Suprapubic skin (tissue), 4 donors: ENCODE measurements at regions not wholly inside any gene's neighbourhood (a gene's known extent, or its start where the extent isn't known, plus 50 kb on each side); places are given as distances from the start of the nearest gene placed in this dataset.

Experiments used
- DNase-seq, 2 donors: peaks; one replicate each; pipeline ENCODE4 v3.0.0-alpha.2; 2019; ENCODE audit warnings: low spot score in 2 of 2
- H3K27ac ChIP-seq: fragments of 200-600 bp; sonication (generic); one replicate; pipeline ENCODE4 v1.5.1; 2019
- H3K27me3 ChIP-seq: fragments of 200-600 bp; sonication (generic); one replicate; pipeline ENCODE4 v1.5.1; 2019
- H3K36me3 ChIP-seq: fragments of 200-600 bp; sonication (generic); one replicate; pipeline ENCODE4 v1.5.1; 2019
- H3K4me1 ChIP-seq: fragments of 200-600 bp; sonication (generic); one replicate; pipeline ENCODE4 v1.5.1; 2019
- H3K4me3 ChIP-seq: fragments of 200-600 bp; sonication (generic); one replicate; pipeline ENCODE4 v1.5.1; 2019; ENCODE audit warnings: mild to moderate bottlenecking
- H3K9me3 ChIP-seq: fragments of 200-600 bp; sonication (generic); one replicate; pipeline ENCODE4 v1.5.1; 2019
- CTCF ChIP-seq, 2 donors: fragments of 200-600 bp in 1 of 2; fragments of 450-650 bp in 1 of 2; sonication (generic) in 1 of 2; IDR thresholded peaks; one replicate each; pipeline ENCODE4 v1.5.1; 2016 to 2019; ENCODE audit warnings: antibody characterized with exemption in 2 of 2, mild to moderate bottlenecking in 1 of 2, moderate library complexity in 1 of 2
- EP300 ChIP-seq: sonication (generic); formaldehyde crosslinking; IDR thresholded peaks from one replicate; pipeline ENCODE4 v1.6.1; 2017; ENCODE audit warnings: antibody characterized with exemption
- POLR2A ChIP-seq, 2 donors: fragments of 450-650 bp; IDR thresholded peaks; one replicate each; pipeline ENCODE4 v1.6.1; 2017; ENCODE audit warnings: antibody characterized with exemption in 2 of 2, mild to moderate bottlenecking in 2 of 2, moderate library complexity in 2 of 2
- POLR2AphosphoS5 ChIP-seq, 3 donors: sonication (generic); formaldehyde crosslinking; IDR thresholded peaks; one replicate each; pipeline ENCODE4 v1.6.1; 2017; ENCODE audit warnings: antibody characterized with exemption in 3 of 3
- WGBS: methylation state at CpG from one replicate; pipeline ENCODE4 v1.1.5; 2018; 5-methylcytosine and 5-hydroxymethylcytosine counted together

GRCh38 chr2:173680574-173680973 lies 284.6 kb downstream of the SP3 start:
- no peak for DNase-seq
- no peak for TF ChIP-seq POLR2A (IDR thresholded peaks at IDR 0.05)
- no peak for TF ChIP-seq EP300
- TF ChIP-seq CTCF (IDR thresholded peaks at IDR 0.05), result no peak
- TF ChIP-seq POLR2AphosphoS5 (IDR thresholded peaks at IDR 0.05), result no peak

DNA sequence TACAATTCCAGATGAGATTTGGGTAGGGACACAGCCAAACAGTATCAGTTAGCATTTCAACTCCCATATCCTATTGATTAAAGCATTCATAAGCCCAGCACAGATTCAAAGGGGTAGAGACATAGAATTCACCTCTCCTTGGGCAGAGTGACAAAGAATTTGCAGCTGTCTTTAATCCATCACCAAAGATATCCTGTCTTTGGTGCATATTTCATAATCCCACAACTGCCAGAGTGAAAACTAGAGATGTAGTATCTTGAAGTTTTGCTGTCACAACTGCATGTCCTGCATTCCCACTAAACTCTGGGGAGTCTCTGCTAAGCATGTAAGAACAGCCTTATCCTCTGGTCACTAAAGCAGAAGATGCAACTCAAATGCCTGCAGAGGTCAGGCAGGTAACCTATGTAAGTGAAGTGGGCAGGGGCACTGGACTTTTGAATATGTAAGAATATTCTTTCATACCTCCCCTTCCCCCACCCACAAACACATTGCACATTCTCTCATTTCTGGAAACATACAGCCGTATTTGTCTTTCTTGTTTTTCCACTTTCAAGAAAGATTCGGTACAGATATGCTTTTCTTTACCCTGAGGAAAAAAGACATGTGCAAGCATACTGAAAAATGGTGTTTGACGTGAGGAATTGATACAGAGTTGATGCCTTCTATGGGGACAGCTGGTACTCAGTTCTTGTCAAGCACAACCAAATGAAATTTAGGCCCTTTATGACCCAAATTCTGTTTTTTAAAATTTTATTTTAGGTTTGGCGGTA lies 283.1 kb downstream of the SP3 start:
- DNase-seq, result no peak
- no peak overlapping the region for H3K4me3 ChIP-seq
- WGBS, result 70% methylated on average over 4 of the region's 4 CpGs
- H3K4me1 ChIP-seq, result no peaks in the 10 kb centered on the region
- H3K27ac ChIP-seq, result no peak overlapping the region
- no peak for TF ChIP-seq POLR2AphosphoS5 (IDR thresholded peaks at IDR 0.05)
- no peak for TF ChIP-seq POLR2A (IDR thresholded peaks at IDR 0.05)
- no peak for TF ChIP-seq EP300
- no peak for TF ChIP-seq CTCF (IDR thresholded peaks at IDR 0.05)
- no peaks in the 10 kb centered on the region for H3K27me3 ChIP-seq
- peaks cover 6% of the 10 kb centered on the region for H3K9me3 ChIP-seq
- no peaks in the 10 kb centered on the region for H3K36me3 ChIP-seq

More at GRCh38 chr2:173680574-173680973, 284.6 kb downstream of the SP3 start:
- no peak overlapping the region for H3K4me3 ChIP-seq
- H3K27me3 ChIP-seq, result no peaks in the 10 kb centered on the region
- no peak overlapping the region for H3K27ac ChIP-seq
- 60% methylated on average over 3 of the region's 3 CpGs for WGBS
- H3K9me3 ChIP-seq, result peaks cover 6% of the 10 kb centered on the region
- no peaks in the 10 kb centered on the region for H3K36me3 ChIP-seq
- no peaks in the 10 kb centered on the region for H3K4me1 ChIP-seq

DNA sequence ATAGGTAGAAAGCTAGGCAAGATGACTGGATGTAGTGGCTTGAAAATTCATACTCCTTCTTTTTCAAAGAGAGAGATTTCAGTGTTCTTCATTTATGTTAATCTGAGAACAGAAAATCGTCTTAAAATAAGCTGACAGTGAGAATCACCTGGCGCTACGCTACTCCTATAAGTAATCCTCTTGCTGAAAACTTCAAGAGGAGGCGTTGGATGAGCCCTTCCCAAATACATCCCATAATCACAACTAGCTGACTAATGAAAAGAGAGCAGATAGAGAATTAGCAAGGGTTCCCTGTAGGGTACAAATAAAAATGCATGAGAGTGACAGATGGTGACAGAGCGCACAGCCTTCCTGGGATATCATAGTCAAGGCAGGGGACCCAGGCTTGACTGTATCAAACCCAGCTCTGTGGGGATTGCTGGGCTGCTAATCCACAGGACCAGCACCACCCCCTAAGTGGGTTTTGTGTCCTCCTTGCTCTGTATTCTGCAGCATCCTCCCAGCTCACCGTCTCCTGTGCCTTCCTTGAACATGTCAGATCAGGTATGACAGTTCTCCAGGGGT lies 280.2 kb downstream of the SP3 start:
- 87% methylated on average over 6 of the region's 6 CpGs for WGBS
- Histone ChIP-seq H3K9me3 (peaks cover 6% of the 10 kb centered on the region), H3K36me3 (no peaks in the 10 kb centered on the region), H3K4me3 (no peak overlapping the region), H3K27me3 (no peaks in the 10 kb centered on the region), H3K27ac (no peak overlapping the region), H3K4me1 (no peaks in the 10 kb centered on the region)
- DNase-seq, result no peak
- no peak for TF ChIP-seq POLR2AphosphoS5 (IDR thresholded peaks at IDR 0.05)
- TF ChIP-seq POLR2A (IDR thresholded peaks at IDR 0.05), result no peak
- TF ChIP-seq CTCF (IDR thresholded peaks at IDR 0.05), result no peak
- no peak for TF ChIP-seq EP300

- DNase-seq, result no peak
- Histone ChIP-seq H3K27ac (no peak overlapping the region), H3K4me3 (no peak overlapping the region), H3K36me3 (no peaks in the 10 kb centered on the region), H3K9me3 (no peaks in the 10 kb centered on the region), H3K27me3 (no peaks in the 10 kb centered on the region), H3K4me1 (no peaks in the 10 kb centered on the region)
- TF ChIP-seq CTCF (IDR thresholded peaks at IDR 0.05), result no peak
- TF ChIP-seq POLR2A (IDR thresholded peaks at IDR 0.05), result no peak
- TF ChIP-seq POLR2AphosphoS5 (IDR thresholded peaks at IDR 0.05), result no peak
- TF ChIP-seq EP300, result no peak
These were observed 274.8 kb downstream of the SP3 start for GRCh38 chr2:173690349-173690748.

- Histone ChIP-seq H3K4me1 (no peaks in the 10 kb centered on the region), H3K27me3 (no peaks in the 10 kb centered on the region), H3K9me3 (no peaks in the 10 kb centered on the region), H3K4me3 (no peak overlapping the region), H3K27ac (no peak overlapping the region), H3K36me3 (no peaks in the 10 kb centered on the region)
- TF ChIP-seq EP300, result no peak
- TF ChIP-seq POLR2A (IDR thresholded peaks at IDR 0.05), result no peak
- no peak for TF ChIP-seq CTCF (IDR thresholded peaks at IDR 0.05)
- TF ChIP-seq POLR2AphosphoS5 (IDR thresholded peaks at IDR 0.05), result no peak
- DNase-seq, result no peak
- WGBS, result 67% methylated on average over 5 of the region's 5 CpGs
These were observed 273.1 kb downstream of the SP3 start for GRCh38 chr2:173692068-173692467.
